ENCODE measurements at regions not wholly inside any gene's neighbourhood (a gene's known extent, or its start where the extent isn't known, plus 50 kb on each side); places are given as distances from the start of the nearest gene placed in this dataset.

DNA sequence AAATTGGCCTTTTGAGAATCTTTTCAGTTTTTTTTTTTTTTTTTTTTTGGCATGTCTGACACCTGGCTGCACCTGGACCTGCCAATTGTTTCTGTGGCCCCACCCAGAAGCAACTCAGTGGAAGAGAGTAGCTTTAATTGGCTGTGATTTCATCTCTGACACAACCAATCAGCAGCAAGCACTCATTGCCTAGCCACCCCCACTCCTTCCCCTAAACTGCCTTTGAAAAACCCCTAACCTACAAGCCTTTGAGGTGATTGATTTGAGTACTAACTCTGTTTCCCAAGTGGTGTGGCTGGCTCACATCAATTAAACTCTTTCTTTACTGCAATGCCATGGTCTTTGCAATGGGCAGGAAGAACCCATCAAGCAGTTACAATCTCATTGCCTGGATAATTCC is 98.2 kb upstream of the CHORDC1 start:
- TF ChIP-seq EZH2 (IDR thresholded peaks at IDR 0.05; ENCODE audit: borderline replicate concordance, low read length), result no peak
- TF ChIP-seq, protein P1, sequence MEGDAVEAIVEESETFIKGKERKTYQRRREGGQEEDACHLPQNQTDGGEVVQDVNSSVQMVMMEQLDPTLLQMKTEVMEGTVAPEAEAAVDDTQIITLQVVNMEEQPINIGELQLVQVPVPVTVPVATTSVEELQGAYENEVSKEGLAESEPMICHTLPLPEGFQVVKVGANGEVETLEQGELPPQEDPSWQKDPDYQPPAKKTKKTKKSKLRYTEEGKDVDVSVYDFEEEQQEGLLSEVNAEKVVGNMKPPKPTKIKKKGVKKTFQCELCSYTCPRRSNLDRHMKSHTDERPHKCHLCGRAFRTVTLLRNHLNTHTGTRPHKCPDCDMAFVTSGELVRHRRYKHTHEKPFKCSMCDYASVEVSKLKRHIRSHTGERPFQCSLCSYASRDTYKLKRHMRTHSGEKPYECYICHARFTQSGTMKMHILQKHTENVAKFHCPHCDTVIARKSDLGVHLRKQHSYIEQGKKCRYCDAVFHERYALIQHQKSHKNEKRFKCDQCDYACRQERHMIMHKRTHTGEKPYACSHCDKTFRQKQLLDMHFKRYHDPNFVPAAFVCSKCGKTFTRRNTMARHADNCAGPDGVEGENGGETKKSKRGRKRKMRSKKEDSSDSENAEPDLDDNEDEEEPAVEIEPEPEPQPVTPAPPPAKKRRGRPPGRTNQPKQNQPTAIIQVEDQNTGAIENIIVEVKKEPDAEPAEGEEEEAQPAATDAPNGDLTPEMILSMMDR (conservative IDR thresholded peaks at IDR 0.05 in 1 of 2, IDR thresholded peaks at IDR 0.05 in 1 of 2; ENCODE audit: extremely low read depth in 1 of 2, insufficient read depth in 1 of 2, low read depth in 1 of 2, low read length in 2 of 2), result no peak
